C4-2B (cell line): ENCODE measurements at regions not wholly inside any gene's neighbourhood (a gene's known extent, or its start where the extent isn't known, plus 50 kb on each side); places are given as distances from the start of the nearest gene placed in this dataset.

ENCODE experiments used
- H3K27ac ChIP-seq: fragments of 450-650 bp; 2 replicates; pipeline ENCODE4 v1.5.1; 2017
- ZFX ChIP-seq: fragments of 450-650 bp; IDR thresholded peaks from 2 replicates; pipeline ENCODE4 v1.6.1; 2017
- TF ChIP-seq, protein P1 (sequence below): fragments of 450-650 bp; conservative IDR thresholded peaks from 2 replicates; pipeline ENCODE4 v1.5.1; 2017; ENCODE audit warnings: mild to moderate bottlenecking

DNA sequence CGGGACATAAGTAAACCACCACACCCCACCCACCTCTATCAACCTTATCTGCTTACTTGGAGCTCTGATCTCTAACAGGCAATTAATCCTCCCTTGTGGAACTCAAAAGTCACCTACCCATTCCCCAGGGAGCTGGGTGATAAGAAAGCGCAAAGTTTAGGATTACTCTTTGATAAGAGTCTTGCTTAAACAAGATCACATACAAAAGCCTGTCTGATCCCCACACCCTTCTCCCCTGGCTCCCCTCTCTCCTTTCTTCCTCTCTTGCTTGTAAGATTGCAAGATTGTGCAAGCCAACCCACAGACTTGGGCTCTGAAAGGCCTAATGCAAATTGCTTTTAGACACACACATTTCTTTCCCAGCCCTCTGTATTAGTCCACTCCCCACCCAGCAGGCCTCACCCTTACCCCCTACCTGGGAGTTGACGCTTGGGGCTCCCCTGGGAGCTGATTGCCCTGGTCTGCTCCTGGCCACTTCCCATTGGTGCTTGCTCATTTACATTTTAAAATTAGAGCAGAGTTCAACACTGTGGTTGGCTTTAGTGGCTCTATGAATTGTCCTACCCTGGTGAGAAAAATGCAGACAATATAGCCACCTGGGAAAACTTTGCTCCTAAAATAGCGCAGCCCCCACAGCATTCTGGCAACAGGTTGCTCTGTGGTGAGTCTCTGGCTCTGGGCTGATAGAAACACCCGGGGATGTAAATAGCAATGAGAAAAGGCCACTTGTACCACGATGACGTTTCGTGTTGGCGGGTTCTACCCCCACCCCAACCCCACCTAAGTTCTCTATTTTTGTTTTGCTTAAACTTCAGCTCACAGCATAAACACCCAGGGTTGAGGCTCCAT lies 58.9 kb upstream of the EPCAM start:
- TF ChIP-seq, protein P1, sequence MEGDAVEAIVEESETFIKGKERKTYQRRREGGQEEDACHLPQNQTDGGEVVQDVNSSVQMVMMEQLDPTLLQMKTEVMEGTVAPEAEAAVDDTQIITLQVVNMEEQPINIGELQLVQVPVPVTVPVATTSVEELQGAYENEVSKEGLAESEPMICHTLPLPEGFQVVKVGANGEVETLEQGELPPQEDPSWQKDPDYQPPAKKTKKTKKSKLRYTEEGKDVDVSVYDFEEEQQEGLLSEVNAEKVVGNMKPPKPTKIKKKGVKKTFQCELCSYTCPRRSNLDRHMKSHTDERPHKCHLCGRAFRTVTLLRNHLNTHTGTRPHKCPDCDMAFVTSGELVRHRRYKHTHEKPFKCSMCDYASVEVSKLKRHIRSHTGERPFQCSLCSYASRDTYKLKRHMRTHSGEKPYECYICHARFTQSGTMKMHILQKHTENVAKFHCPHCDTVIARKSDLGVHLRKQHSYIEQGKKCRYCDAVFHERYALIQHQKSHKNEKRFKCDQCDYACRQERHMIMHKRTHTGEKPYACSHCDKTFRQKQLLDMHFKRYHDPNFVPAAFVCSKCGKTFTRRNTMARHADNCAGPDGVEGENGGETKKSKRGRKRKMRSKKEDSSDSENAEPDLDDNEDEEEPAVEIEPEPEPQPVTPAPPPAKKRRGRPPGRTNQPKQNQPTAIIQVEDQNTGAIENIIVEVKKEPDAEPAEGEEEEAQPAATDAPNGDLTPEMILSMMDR = no peak
- no peak for TF ChIP-seq ZFX
- H3K27ac ChIP-seq = no peak overlapping the region

DNA sequence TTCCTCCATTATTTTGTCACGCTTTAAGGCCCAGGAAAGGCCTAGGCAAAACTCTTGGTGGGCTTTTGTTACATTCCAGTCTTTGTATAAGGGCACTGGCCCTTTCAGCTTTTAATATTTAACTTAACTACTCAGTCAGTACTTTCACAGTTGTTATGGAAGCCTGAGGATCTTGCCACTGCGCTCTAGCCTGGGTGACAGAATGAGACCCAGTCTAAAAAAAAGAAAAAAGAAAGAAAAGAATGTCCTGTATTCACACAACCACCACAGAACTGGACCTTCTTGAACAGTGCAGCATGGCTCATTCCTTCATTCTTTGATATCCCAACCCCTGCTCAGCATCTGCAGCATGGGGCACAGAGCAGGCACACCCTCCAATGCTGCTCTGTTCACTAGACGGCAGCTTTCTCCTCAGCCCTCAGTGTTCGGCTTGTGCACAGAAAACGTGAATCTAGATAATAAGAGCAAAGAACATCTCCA lies 59.6 kb upstream of the EPCAM start:
- TF ChIP-seq ZFX = no peak
- TF ChIP-seq, protein P1 = no peak

DNA sequence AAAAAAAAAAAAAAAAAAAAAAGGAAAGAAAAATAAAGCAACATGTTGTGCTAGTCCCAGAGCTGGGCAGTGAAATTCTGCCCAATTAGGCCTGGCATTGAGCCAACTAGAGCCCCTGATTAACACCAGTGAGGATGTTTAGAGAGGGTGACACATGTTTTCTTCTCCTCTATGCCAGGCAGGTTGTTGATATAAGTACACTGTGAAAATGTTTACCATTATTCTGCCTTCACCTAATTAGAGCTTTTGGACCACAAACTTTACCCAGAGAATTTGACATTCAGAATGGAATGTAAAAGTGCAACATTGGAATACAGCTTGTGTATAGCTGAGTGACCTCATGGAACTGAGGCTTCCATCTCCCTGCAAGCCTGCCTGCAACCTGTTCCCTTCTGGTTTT lies 62.0 kb upstream of the EPCAM start:
- TF ChIP-seq, protein P1 = no peak
- no peak for TF ChIP-seq ZFX
- no peak overlapping the region for H3K27ac ChIP-seq

More for the DNA sequence above, 59.6 kb upstream of the EPCAM start:
- no peak overlapping the region for H3K27ac ChIP-seq

DNA sequence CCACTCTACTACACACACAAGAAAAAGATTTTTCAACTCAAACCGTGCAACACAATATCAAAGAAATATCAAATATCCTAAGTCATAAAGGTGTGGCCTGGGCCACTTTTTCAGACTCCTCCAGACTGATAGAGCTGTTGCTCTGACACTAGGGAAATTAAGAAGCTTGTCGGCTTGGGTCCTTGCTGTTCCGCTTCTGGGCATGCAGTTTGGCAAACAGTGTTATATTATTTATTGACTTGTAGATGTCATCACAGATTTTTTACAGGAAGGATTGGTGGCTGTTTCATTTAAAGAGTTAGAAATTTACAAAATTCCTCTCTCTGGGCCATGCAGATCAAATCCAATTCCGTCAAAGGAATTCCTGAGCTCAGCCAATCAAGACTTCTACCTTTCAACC lies 64.5 kb upstream of the EPCAM start:
- no peak overlapping the region for H3K27ac ChIP-seq
- no peak for TF ChIP-seq ZFX
- TF ChIP-seq, protein P1 = no peak

DNA sequence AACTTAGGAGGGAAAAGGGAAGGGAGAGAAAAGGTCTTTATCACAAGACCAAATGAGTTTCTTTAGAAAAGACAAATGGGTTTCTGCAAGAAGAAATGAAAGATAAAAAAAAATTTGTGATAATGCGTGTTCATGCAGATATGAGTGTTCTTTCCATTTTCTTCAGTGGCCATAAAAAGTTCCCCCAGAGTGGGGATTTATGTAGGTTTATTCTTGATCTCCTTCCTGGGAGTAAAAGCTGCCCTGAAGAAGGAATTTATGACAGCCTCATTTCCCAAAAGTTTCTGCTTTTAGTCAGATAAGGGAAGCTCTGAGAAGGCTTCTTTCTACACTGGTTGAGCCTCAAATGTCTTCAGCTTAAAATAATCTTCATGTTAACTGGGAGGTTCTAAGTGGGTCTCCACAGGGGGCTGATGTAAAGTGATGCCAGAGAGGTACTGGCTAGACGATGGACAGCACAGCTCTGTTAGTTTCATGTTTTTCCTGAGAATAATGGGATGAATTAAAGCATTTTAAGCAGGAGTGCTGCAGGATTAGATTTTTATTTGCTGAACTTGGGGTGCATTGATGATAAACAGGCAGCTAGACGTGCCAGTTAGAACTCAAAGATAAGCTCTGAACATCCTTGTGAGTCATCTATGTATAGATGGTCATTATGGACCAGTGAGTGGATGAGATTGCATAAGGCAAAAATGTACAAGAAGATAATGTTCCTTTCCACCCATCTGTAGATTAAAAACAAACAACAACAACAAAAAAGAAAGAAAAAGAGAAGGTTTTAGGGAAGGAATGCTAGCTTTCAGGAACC lies 65.6 kb upstream of the EPCAM start:
- no peak overlapping the region for H3K27ac ChIP-seq
- TF ChIP-seq, protein P1 = no peak
- TF ChIP-seq ZFX = no peak

DNA sequence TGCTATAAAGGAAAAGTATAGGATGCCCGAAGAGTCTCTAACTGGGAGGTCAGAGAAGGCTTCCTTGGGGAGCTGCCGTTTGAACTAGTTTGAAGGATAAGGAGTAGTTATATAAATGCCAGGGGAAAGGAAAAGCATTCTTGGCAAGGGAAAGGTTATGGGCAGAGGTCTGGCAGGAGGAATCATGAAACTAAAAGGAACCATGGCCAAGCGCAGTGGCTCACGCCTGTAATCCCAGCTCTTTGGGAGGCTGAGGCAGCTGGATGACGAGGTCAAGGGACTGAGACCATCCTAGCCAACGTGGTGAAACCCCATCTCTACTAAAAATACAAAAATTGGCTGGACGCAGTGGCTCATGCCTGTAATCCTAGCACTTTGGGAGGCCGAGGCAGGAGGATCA lies 66.8 kb upstream of the EPCAM start:
- H3K27ac ChIP-seq = no peak overlapping the region
- no peak for TF ChIP-seq ZFX
- TF ChIP-seq, protein P1 = no peak

DNA sequence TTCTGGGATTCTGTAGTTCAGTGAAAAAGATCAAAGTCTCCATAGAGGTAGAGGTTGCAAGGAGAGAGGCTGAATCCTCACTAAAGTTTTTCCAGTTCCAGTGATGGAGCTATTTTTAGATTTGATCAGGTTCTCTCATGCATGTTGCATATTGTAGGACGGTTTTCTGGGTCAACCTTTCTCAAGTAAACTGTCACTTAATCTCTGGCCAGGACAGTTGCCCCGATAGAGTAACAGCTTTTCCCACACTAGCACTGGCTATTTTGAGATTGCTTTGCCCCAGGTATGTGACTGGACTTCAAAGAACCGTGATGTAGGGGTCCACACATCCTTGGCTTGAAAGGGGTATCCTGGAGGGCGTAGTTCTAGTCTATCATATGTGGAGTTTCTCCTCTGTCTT lies 67.4 kb upstream of the EPCAM start:
- no peak for TF ChIP-seq ZFX
- TF ChIP-seq, protein P1 = no peak
- no peak overlapping the region for H3K27ac ChIP-seq
